GM12875 (cell line): ENCODE measurements at regions not wholly inside any gene's neighbourhood (a gene's known extent, or its start where the extent isn't known, plus 50 kb on each side); places are given as distances from the start of the nearest gene placed in this dataset.

Experiments
- H3K4me3 ChIP-seq: one replicate; pipeline ENCODE4 v1.5.1; 2011; ENCODE audit warnings: low read depth, low read length, control low read depth
- CTCF ChIP-seq: IDR thresholded peaks from 2 replicates; pipeline ENCODE4 v1.5.1; 2011; ENCODE audit warnings: low read depth, mild to moderate bottlenecking, control low read depth, inconsistent platforms, low read length, moderate library complexity, borderline replicate concordance; ENCODE audit not compliant: insufficient read depth

GRCh38 chr18:70462078-70462439 lies 173.2 kb downstream of the SOCS6 start:
- no peak overlapping the region for H3K4me3 ChIP-seq
- no peak for TF ChIP-seq CTCF

GRCh38 chr18:70461323-70462077 lies 172.7 kb downstream of the SOCS6 start:
- TF ChIP-seq CTCF = no peak
- no peak overlapping the region for H3K4me3 ChIP-seq

GRCh38 chr18:70459731-70460130 lies 170.9 kb downstream of the SOCS6 start:
- no peak for TF ChIP-seq CTCF

GRCh38 chr18:70459251-70459650 lies 170.4 kb downstream of the SOCS6 start:
- no peak overlapping the region for H3K4me3 ChIP-seq
- TF ChIP-seq CTCF = no peak

More at GRCh38 chr18:70459731-70460130, 170.9 kb downstream of the SOCS6 start:
- no peak overlapping the region for H3K4me3 ChIP-seq

- TF ChIP-seq CTCF = no peak
These were observed 168.9 kb downstream of the SOCS6 start for GRCh38 chr18:70457788-70458187.

GRCh38 chr18:70457223-70457622 lies 168.4 kb downstream of the SOCS6 start:
- no peak for TF ChIP-seq CTCF
- no peak overlapping the region for H3K4me3 ChIP-seq

More at GRCh38 chr18:70457788-70458187, 168.9 kb downstream of the SOCS6 start:
- no peak overlapping the region for H3K4me3 ChIP-seq

- no peak for TF ChIP-seq CTCF
- H3K4me3 ChIP-seq = no peak overlapping the region
These were observed 167.5 kb downstream of the SOCS6 start for GRCh38 chr18:70456376-70456775.
